Upper lobe of left lung (tissue), 4 donors: ENCODE measurements at regions not wholly inside any gene's neighbourhood (a gene's known extent, or its start where the extent isn't known, plus 50 kb on each side); places are given as distances from the start of the nearest gene placed in this dataset.

Experiments
- POLR2A ChIP-seq, 4 donors: fragments of 450-650 bp; IDR thresholded peaks; one replicate each; pipeline ENCODE4 v1.5.1; 2016 to 2017; ENCODE audit warnings: antibody characterized with exemption in 4 of 4, mild to moderate bottlenecking in 2 of 4
- POLR2AphosphoS5 ChIP-seq, 2 donors: sonication (generic); formaldehyde crosslinking; IDR thresholded peaks; one replicate each; pipeline ENCODE4 v1.5.1; 2017; ENCODE audit warnings: antibody characterized with exemption in 2 of 2
- TF ChIP-seq, protein P1 (sequence below), 6 experiments: fragments of 450-650 bp in 4 of 6; fragments of 200-600 bp in 2 of 6; sonication (generic) in 2 of 6; IDR thresholded peaks; one replicate each; pipeline ENCODE4 v1.5.1; 2016 to 2019; ENCODE audit warnings: antibody characterized with exemption in 6 of 6

DNA sequence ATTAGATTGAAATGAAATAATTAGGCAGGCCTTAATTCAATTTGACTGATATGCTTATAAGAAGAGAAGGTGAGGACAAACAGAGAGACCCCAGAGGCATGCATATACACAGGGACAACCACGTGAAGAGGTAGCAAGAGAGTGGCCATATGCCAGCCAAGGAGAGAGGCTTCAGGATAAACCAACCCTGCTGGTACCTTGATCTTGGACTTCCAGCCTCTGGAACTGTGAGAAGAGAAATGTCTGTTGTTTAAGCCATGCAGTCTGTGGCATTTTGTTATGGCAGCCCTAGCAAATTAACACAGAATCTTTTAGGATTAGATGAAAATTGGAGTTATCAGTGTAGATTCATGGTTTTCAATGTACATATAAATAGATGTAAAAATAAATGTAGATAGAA lies 120.1 kb downstream of the KCTD15 start:
- TF ChIP-seq, protein P1, sequence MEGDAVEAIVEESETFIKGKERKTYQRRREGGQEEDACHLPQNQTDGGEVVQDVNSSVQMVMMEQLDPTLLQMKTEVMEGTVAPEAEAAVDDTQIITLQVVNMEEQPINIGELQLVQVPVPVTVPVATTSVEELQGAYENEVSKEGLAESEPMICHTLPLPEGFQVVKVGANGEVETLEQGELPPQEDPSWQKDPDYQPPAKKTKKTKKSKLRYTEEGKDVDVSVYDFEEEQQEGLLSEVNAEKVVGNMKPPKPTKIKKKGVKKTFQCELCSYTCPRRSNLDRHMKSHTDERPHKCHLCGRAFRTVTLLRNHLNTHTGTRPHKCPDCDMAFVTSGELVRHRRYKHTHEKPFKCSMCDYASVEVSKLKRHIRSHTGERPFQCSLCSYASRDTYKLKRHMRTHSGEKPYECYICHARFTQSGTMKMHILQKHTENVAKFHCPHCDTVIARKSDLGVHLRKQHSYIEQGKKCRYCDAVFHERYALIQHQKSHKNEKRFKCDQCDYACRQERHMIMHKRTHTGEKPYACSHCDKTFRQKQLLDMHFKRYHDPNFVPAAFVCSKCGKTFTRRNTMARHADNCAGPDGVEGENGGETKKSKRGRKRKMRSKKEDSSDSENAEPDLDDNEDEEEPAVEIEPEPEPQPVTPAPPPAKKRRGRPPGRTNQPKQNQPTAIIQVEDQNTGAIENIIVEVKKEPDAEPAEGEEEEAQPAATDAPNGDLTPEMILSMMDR (IDR thresholded peaks at IDR 0.05): no peak
- TF ChIP-seq POLR2A (IDR thresholded peaks at IDR 0.05): no peak
- TF ChIP-seq POLR2AphosphoS5 (IDR thresholded peaks at IDR 0.05): no peak
